HEK293 (cell line): ENCODE measurements at regions not wholly inside any gene's neighbourhood (a gene's known extent, or its start where the extent isn't known, plus 50 kb on each side); places are given as distances from the start of the nearest gene placed in this dataset.

ENCODE experiments used
- SP2 ChIP-seq: fragments of 450-650 bp; formaldehyde crosslinking; IDR thresholded peaks from 2 replicates; pipeline ENCODE4 v1.5.1; 2016; ENCODE audit warnings: missing biosample characterization, missing genetic modification characterization
- YY1 ChIP-seq: fragments of 450-650 bp; formaldehyde crosslinking; IDR thresholded peaks from 2 replicates; pipeline ENCODE4 v1.5.1; 2018; ENCODE audit warnings: missing biosample characterization, missing genetic modification characterization
- ZBTB11 ChIP-seq: fragments of 450-650 bp; formaldehyde crosslinking; conservative IDR thresholded peaks from 2 replicates; pipeline ENCODE4 v1.5.1; 2016; ENCODE audit warnings: low read depth, missing biosample characterization, missing genetic modification characterization
- ZNF121 ChIP-seq: fragments of 450-650 bp; formaldehyde crosslinking; IDR thresholded peaks from 2 replicates; pipeline ENCODE4 v1.5.1; 2016; ENCODE audit warnings: missing biosample characterization, missing genetic modification characterization

- TF ChIP-seq ZBTB11 (no peak), YY1 (no peak), SP2 (tag by site-specific recombination) (no peak), ZNF121 (tag by site-specific recombination) (no peak)
Measured at GRCh38 chr14:86423214-86423613, 893.3 kb downstream of the FLRT2 start.
